B cell (primary cell): ENCODE measurements at regions not wholly inside any gene's neighbourhood (a gene's known extent, or its start where the extent isn't known, plus 50 kb on each side); places are given as distances from the start of the nearest gene placed in this dataset.

ENCODE experiments used
- ATAC-seq: fragments of 200-7000 bp; cut with Tn5 transposase; one replicate; pipeline ENCODE4 v1.10.0; 2021; ENCODE audit warnings: low read depth, mild to moderate bottlenecking, moderate number of reproducible peaks, moderate library complexity
- CTCF ChIA-PET: fragments of 350-600 bp; sonication (Branson Sonifier 250); formaldehyde crosslinking; loops from one replicate; lab custom pipeline; 2021; ENCODE audit warnings: antibody characterized with exemption, inconsistent platforms; lab: Charles Lee
- POLR2A ChIA-PET: fragments of 350-600 bp; sonication (Branson Sonifier 250); formaldehyde crosslinking; loops from one replicate; lab custom pipeline; 2021; ENCODE audit warnings: antibody characterized with exemption; lab: Charles Lee
- DNase-seq: peaks from one replicate; pipeline ENCODE4 v3.0.0; 2013
- H2AFZ ChIP-seq: 2 replicates; pipeline ENCODE4 v1.6.1; 2012; ENCODE audit warnings: mild to moderate bottlenecking, low read depth, low read length; ENCODE audit not compliant: insufficient read depth, poor library complexity, severe bottlenecking
- H3K27ac ChIP-seq, 2 donors: 1 replicate in 1 of 2; 2 replicates in 1 of 2; pipeline ENCODE4 v1.5.1; 2012 to 2013; ENCODE audit warnings: low read length in 2 of 2, mild to moderate bottlenecking in 2 of 2, moderate library complexity in 1 of 2
- H3K27me3 ChIP-seq, 4 experiments: fragments of 200-600 bp in 1 of 4; sonication (generic) in 1 of 4; replicated peaks in 1 of 4; 1 replicate in 2 of 4; 2 replicates in 2 of 4; pipeline versions ENCODE4 v1.6.1 to v1.7.0; 2013 to 2016; ENCODE audit warnings: low read length in 3 of 4, mild to moderate bottlenecking in 2 of 4, mixed read lengths in 1 of 4, moderate library complexity in 1 of 4; ENCODE audit not compliant: insufficient read depth in 4 of 4, control insufficient read depth in 3 of 4; ENCODE audit errors: control extremely low read depth in 1 of 4
- H3K36me3 ChIP-seq, 2 experiments: replicated peaks in 1 of 2; 1 replicate in 1 of 2; 2 replicates in 1 of 2; pipeline versions ENCODE4 v1.6.1 to v1.7.1; 2013; ENCODE audit warnings: low read length in 1 of 2; ENCODE audit not compliant: insufficient read depth in 2 of 2, control insufficient read depth in 1 of 2; ENCODE audit errors: control extremely low read depth in 1 of 2, extremely low read depth in 1 of 2
- H3K4me1 ChIP-seq, 2 donors: fragments of 200-600 bp in 1 of 2; sonication (generic) in 1 of 2; 1 replicate in 1 of 2; 2 replicates in 1 of 2; pipeline versions ENCODE4 v1.5.1 to v1.6.1; 2013 to 2017; ENCODE audit warnings: low read length in 2 of 2; ENCODE audit not compliant: control insufficient read depth in 2 of 2, insufficient read depth in 2 of 2
- H3K4me2 ChIP-seq: replicated peaks from 2 replicates; pipeline ENCODE3; 2012; ENCODE audit warnings: mild to moderate bottlenecking, low read depth, low read length; ENCODE audit not compliant: poor library complexity, severe bottlenecking
- H3K4me3 ChIP-seq, 5 experiments: fragments of 200-600 bp in 1 of 5; sonication (generic) in 1 of 5; 1 replicate in 3 of 5; 2 replicates in 2 of 5; pipeline versions ENCODE4 v1.5.1 to v1.7.0; 2011 to 2016; ENCODE audit warnings: low read length in 4 of 5, mild to moderate bottlenecking in 4 of 5, low read depth in 2 of 5, control low read depth in 1 of 5, moderate library complexity in 1 of 5; ENCODE audit not compliant: insufficient read depth in 1 of 5; ENCODE audit errors: control extremely low read depth in 1 of 5, extremely low read depth in 1 of 5
- H3K79me2 ChIP-seq: fragments of 200-600 bp; sonication (generic); one replicate; pipeline ENCODE4 v1.6.0; 2016; ENCODE audit warnings: low read length; ENCODE audit not compliant: control insufficient read depth, insufficient read depth
- H3K9ac ChIP-seq: fragments of 200-600 bp; sonication (generic); 2 replicates; pipeline ENCODE4 v1.6.1; 2017; ENCODE audit warnings: mild to moderate bottlenecking, low read length, moderate library complexity
- H3K9me3 ChIP-seq, 3 donors: one replicate each; pipeline versions ENCODE4 v1.6.1 to v1.7.1; 2013; ENCODE audit warnings: low read length in 2 of 3; ENCODE audit not compliant: control insufficient read depth in 2 of 3, insufficient read depth in 1 of 3; ENCODE audit errors: control extremely low read depth in 1 of 3
- H4K20me1 ChIP-seq: 2 replicates; pipeline ENCODE4 v1.6.0; 2012; ENCODE audit warnings: mild to moderate bottlenecking, low read length; ENCODE audit not compliant: insufficient read depth, control insufficient read depth, poor library complexity, severe bottlenecking
- H3K27ac Mint-ChIP-seq: one replicate; pipeline ENCODE4 v1.8.0; 2021; ENCODE audit warnings: mixed read lengths
- H3K27me3 Mint-ChIP-seq: one replicate; pipeline ENCODE4 v1.8.0; 2021; ENCODE audit warnings: mixed read lengths
- H3K4me1 Mint-ChIP-seq: one replicate; pipeline ENCODE4 v1.8.0; 2021; ENCODE audit warnings: mixed read lengths
- H3K4me3 Mint-ChIP-seq: one replicate; pipeline ENCODE4 v1.8.0; 2021; ENCODE audit warnings: mixed read lengths
- H3K9me3 Mint-ChIP-seq: one replicate; pipeline ENCODE4 v1.8.0; 2022; ENCODE audit warnings: mixed read lengths; ENCODE audit not compliant: insufficient read depth
- EZH2 ChIP-seq: IDR thresholded peaks from 2 replicates; pipeline ENCODE4 v1.6.1; 2012; ENCODE audit warnings: borderline replicate concordance, low read depth, mild to moderate bottlenecking, moderate library complexity, low read length; ENCODE audit not compliant: insufficient read depth, poor library complexity, severe bottlenecking
- whole genome bisulfite sequencing: methylation state at CpG from one replicate; pipeline ENCODE4 v1.1.5; 2013; ENCODE audit warnings: missing lambda C conversion rate; ENCODE audit not compliant: insufficient coverage; 5-methylcytosine and 5-hydroxymethylcytosine counted together
- intact Hi-C: fragments of 100-400 bp; cut with micrococcal nuclease; formaldehyde crosslinking; loops from one replicate; pipeline ENCODE4 v1.10.0; 2022
- TF ChIP-seq, protein P1 (sequence below): fragments of 200-600 bp; IDR thresholded peaks from one replicate; pipeline ENCODE4 v1.8.0; 2022; ENCODE audit warnings: antibody characterized with exemption, mild to moderate bottlenecking

DNA sequence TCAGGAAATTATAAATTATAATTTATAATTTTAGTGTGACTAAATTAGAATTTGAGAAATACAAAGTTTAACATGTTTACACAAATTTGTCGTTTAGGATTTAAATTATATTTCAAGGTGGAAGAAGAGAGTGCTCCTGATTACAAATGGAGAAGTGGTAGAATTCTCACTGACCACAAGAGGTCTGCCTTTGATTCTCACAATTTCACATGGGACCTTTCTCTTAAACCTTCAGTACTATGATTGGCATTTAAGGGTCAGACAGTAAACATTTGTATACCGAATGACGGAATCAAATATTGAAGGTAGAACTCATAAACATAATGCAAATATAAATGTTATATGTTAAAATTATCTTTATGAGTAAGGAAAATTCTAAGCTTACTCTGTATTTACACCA is 171.7 kb downstream of the SLIT2 start:
- Mint-ChIP-seq H3K9me3 (no peaks in the 10 kb centered on the region), H3K27me3 (peaks cover 11% of the 10 kb centered on the region), H3K4me1 (peaks cover 8% of the 10 kb centered on the region), H3K27ac (no peak overlapping the region), H3K4me3 (no peak overlapping the region)
- ChIA-PET CTCF (no interaction called here), POLR2A (no interaction called here)
- no peaks in the 10 kb centered on the region for H3K27me3 ChIP-seq
- DNase-seq (no peak), ATAC-seq (no peak)
- H3K27ac ChIP-seq = no peak overlapping the region
- H3K36me3 ChIP-seq = no peaks in the 10 kb centered on the region
- no peak overlapping the region for H3K9ac ChIP-seq
- no peaks in the 10 kb centered on the region for H3K9me3 ChIP-seq
- no peak overlapping the region for H3K4me2 ChIP-seq
- no peak overlapping the region for H3K4me3 ChIP-seq
- intact Hi-C loops = loop anchor here (10.0 kb wide), 1 partner anchor 1739 kb away; no protein-coding TSS in a partner anchor
- WGBS = no CpG with 5 or more reads among the region's 3 CpGs
- TF ChIP-seq, protein P1, sequence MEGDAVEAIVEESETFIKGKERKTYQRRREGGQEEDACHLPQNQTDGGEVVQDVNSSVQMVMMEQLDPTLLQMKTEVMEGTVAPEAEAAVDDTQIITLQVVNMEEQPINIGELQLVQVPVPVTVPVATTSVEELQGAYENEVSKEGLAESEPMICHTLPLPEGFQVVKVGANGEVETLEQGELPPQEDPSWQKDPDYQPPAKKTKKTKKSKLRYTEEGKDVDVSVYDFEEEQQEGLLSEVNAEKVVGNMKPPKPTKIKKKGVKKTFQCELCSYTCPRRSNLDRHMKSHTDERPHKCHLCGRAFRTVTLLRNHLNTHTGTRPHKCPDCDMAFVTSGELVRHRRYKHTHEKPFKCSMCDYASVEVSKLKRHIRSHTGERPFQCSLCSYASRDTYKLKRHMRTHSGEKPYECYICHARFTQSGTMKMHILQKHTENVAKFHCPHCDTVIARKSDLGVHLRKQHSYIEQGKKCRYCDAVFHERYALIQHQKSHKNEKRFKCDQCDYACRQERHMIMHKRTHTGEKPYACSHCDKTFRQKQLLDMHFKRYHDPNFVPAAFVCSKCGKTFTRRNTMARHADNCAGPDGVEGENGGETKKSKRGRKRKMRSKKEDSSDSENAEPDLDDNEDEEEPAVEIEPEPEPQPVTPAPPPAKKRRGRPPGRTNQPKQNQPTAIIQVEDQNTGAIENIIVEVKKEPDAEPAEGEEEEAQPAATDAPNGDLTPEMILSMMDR = no peak
- no peak for TF ChIP-seq EZH2
- no peak overlapping the region for H2AFZ ChIP-seq
- no peaks in the 10 kb centered on the region for H3K4me1 ChIP-seq
- H3K79me2 ChIP-seq = no peaks in the 10 kb centered on the region
- H4K20me1 ChIP-seq = no peaks in the 10 kb centered on the region

DNA sequence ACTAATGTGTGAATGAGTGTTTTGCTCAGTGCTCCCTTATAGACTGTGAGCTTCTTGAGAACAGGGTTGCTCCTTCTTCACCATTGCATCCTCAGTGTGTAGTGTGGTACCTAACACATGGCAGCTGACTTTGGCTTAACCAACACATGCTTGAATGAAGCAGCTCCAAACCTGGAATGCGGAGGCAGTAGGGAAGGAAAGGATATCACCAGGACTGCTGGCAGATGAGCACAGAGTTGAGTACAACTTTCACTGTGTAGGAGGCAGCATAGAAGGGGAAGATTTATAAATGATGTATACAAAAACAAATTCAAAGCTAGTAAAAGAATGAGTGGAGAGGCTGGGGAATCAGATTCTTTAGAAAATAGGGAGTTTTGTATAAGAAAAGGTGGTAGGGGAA is 174.3 kb downstream of the SLIT2 start:
- no peaks in the 10 kb centered on the region for H3K79me2 ChIP-seq
- no peak overlapping the region for H3K4me3 Mint-ChIP-seq
- no peak overlapping the region for H2AFZ ChIP-seq
- CTCF ChIA-PET = interaction anchor here (0.6 kb wide), 1 partner anchor 490 kb away, joined by 3 read pairs; no protein-coding TSS in a partner anchor
- no peaks in the 10 kb centered on the region for H3K4me1 ChIP-seq
- H3K9ac ChIP-seq = no peak overlapping the region
- no peaks in the 10 kb centered on the region for H3K36me3 ChIP-seq
- no peak overlapping the region for H3K4me3 ChIP-seq
- TF ChIP-seq, protein P1 = no peak
- no peak for TF ChIP-seq EZH2
- no peak for ATAC-seq
- no peak for DNase-seq
- H4K20me1 ChIP-seq = no peaks in the 10 kb centered on the region
- H3K4me1 Mint-ChIP-seq = no peaks in the 10 kb centered on the region
- H3K4me2 ChIP-seq = no peak overlapping the region
- 86% methylated on average over 1 of the region's 1 CpG for WGBS
- no peaks in the 10 kb centered on the region for H3K9me3 ChIP-seq
- no peaks in the 10 kb centered on the region for H3K9me3 Mint-ChIP-seq
- H3K27me3 ChIP-seq = no peaks in the 10 kb centered on the region
- no peak overlapping the region for H3K27ac Mint-ChIP-seq
- H3K27ac ChIP-seq = no peak overlapping the region
- H3K27me3 Mint-ChIP-seq = peaks cover 11% of the 10 kb centered on the region
- intact Hi-C loops = loop anchor here (10.0 kb wide), 1 partner anchor 1741 kb away; no protein-coding TSS in a partner anchor
- POLR2A ChIA-PET = no interaction called here
